ENCODE measurements at regions not wholly inside any gene's neighbourhood (a gene's known extent, or its start where the extent isn't known, plus 50 kb on each side); places are given as distances from the start of the nearest gene placed in this dataset.

DNA sequence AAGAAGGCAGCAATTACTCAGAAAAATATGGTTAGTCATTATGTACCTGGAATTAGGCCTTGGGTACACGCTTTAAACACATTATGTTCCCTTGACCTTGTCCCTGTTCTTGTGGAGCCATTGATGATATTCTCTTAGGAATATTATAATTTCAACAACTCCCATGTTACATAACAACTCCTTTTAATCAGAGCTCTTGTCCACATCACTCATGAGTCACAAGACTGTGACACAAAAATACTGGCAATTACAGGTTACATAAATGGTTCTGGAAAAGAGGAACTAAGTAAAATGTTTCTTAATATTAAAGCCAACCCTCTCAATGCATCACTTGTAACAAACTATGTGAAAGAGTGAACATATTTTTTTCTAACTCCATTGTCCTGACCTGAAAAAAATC lies 143.8 kb upstream of the PCLO start:
- Histone ChIP-seq H3K4me2 (ENCODE audit: low read length) (no peak overlapping the region), H3K4me3 (ENCODE audit: low read length) (no peak overlapping the region), H3K9me3 (ENCODE audit: low read length) (no peaks in the 10 kb centered on the region), H2AFZ (ENCODE audit: low read length) (no peak overlapping the region), H3K79me2 (ENCODE audit: low read length) (no peaks in the 10 kb centered on the region), H3K27ac (ENCODE audit: low read length) (no peak overlapping the region), H3K27me3 (ENCODE audit: low read length) (no peaks in the 10 kb centered on the region), H3F3A (ENCODE audit: low read length, unreplicated experiment) (no peaks in the 10 kb centered on the region), H3K4me1 (ENCODE audit: insufficient read depth, low read length) (peaks cover 2% of the 10 kb centered on the region; the same call in 1 of the 2 replicates), H3K9ac (ENCODE audit: low read length) (no peak overlapping the region), H3K36me3 (ENCODE audit: low read depth, low read length) (no peaks in the 10 kb centered on the region), H3K9me2 (replicated peaks; ENCODE audit: low read length) (no peaks in the 10 kb centered on the region), H4K20me1 (ENCODE audit: low read length) (no peaks in the 10 kb centered on the region)
- DNase-seq (peak; percentile 7), ATAC-seq (no peak)
- intact Hi-C loops (cut with micrococcal nuclease), result no loop called here
- ChIA-PET POLR2A (ENCODE audit: unreplicated experiment) (no interaction called here), CTCF (no interaction called here)
- no TSS peak for BruUV-seq (replicated peaks)
- TF ChIP-seq, protein P1, sequence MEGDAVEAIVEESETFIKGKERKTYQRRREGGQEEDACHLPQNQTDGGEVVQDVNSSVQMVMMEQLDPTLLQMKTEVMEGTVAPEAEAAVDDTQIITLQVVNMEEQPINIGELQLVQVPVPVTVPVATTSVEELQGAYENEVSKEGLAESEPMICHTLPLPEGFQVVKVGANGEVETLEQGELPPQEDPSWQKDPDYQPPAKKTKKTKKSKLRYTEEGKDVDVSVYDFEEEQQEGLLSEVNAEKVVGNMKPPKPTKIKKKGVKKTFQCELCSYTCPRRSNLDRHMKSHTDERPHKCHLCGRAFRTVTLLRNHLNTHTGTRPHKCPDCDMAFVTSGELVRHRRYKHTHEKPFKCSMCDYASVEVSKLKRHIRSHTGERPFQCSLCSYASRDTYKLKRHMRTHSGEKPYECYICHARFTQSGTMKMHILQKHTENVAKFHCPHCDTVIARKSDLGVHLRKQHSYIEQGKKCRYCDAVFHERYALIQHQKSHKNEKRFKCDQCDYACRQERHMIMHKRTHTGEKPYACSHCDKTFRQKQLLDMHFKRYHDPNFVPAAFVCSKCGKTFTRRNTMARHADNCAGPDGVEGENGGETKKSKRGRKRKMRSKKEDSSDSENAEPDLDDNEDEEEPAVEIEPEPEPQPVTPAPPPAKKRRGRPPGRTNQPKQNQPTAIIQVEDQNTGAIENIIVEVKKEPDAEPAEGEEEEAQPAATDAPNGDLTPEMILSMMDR (conservative IDR thresholded peaks at IDR 0.05; ENCODE audit: low read depth, low read length), result no peak
- no peak for TF ChIP-seq EZH2 (IDR thresholded peaks at IDR 0.05; ENCODE audit: low read length, unreplicated experiment)
- TF ChIP-seq EZH2phosphoT487 (IDR thresholded peaks at IDR 0.05; ENCODE audit: borderline replicate concordance, low read length), result no peak

DNA sequence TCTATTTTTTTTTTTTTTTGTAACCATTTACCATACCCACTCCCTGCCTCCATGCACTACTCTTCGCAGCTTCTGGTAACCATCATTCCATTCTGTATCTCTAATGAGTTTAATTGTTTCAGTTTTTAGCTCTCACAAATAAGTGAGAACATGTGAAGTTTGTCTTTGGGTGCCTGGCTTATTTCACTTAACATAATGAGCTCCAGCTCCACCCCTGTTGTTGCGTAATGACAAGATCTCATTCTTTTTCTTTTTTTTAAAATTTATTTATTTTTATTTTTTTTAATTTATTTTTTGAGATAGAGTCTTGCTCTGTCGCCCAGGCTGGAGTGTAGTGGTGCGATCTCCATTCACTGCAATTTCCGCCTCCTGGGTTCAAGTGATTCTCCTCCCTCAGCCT lies 142.3 kb upstream of the PCLO start:
- BruUV-seq (replicated peaks), result no TSS peak
- Histone ChIP-seq H3K9ac (ENCODE audit: low read length) (no peak overlapping the region), H3K27me3 (ENCODE audit: low read length) (no peaks in the 10 kb centered on the region), H4K20me1 (ENCODE audit: low read length) (no peaks in the 10 kb centered on the region), H3K4me3 (ENCODE audit: low read length) (no peak overlapping the region), H3K27ac (ENCODE audit: low read length) (no peak overlapping the region), H3K79me2 (ENCODE audit: low read length) (no peaks in the 10 kb centered on the region), H2AFZ (ENCODE audit: low read length) (no peak overlapping the region), H3K4me2 (ENCODE audit: low read length) (no peak overlapping the region), H3F3A (ENCODE audit: low read length, unreplicated experiment) (no peaks in the 10 kb centered on the region), H3K9me2 (replicated peaks; ENCODE audit: low read length) (no peaks in the 10 kb centered on the region), H3K9me3 (ENCODE audit: low read length) (no peaks in the 10 kb centered on the region), H3K36me3 (ENCODE audit: low read depth, low read length) (no peaks in the 10 kb centered on the region), H3K4me1 (ENCODE audit: insufficient read depth, low read length) (peaks cover 3% of the 10 kb centered on the region; the same call in 1 of the 2 replicates)
- POLR2A ChIA-PET (ENCODE audit: unreplicated experiment), result no interaction called here
- ATAC-seq (no peak), DNase-seq (no peak)
- no peak for TF ChIP-seq EZH2 (IDR thresholded peaks at IDR 0.05; ENCODE audit: low read length, unreplicated experiment)
- TF ChIP-seq, protein P1 (conservative IDR thresholded peaks at IDR 0.05; ENCODE audit: low read depth, low read length), result no peak
- no peak for TF ChIP-seq EZH2phosphoT487 (IDR thresholded peaks at IDR 0.05; ENCODE audit: borderline replicate concordance, low read length)
- CTCF ChIA-PET, result no interaction called here
- intact Hi-C loops (cut with micrococcal nuclease), result no loop called here

DNA sequence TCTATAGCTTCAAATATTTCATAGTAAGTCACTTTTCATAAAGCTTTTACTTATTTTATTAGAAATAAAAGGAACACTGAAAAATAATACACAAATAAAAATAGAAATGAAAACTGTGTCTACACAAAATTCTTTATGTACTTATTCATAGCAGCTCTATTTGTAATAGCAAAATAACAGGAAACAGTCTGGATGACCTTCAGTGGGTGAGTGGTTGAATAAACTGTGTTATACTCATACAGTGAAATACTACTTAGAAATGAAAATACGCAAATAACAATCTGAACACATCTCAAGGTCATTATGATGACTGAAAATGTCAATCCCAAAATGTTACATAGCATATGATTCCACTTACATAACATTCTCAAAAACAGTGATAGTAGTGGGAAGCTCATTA lies 138.7 kb upstream of the PCLO start:
- ChIA-PET POLR2A (ENCODE audit: unreplicated experiment) (no interaction called here), CTCF (no interaction called here)
- Histone ChIP-seq H3K9ac (ENCODE audit: low read length) (no peak overlapping the region), H3F3A (ENCODE audit: low read length, unreplicated experiment) (no peaks in the 10 kb centered on the region), H4K20me1 (ENCODE audit: low read length) (no peaks in the 10 kb centered on the region), H3K9me2 (replicated peaks; ENCODE audit: low read length) (no peaks in the 10 kb centered on the region), H3K4me1 (ENCODE audit: insufficient read depth, low read length) (peaks cover 3% of the 10 kb centered on the region; the same call in 1 of the 2 replicates), H3K4me3 (ENCODE audit: low read length) (no peak overlapping the region), H3K27me3 (ENCODE audit: low read length) (no peaks in the 10 kb centered on the region), H2AFZ (ENCODE audit: low read length) (no peak overlapping the region), H3K27ac (ENCODE audit: low read length) (no peak overlapping the region), H3K36me3 (ENCODE audit: low read depth, low read length) (no peaks in the 10 kb centered on the region), H3K9me3 (ENCODE audit: low read length) (no peaks in the 10 kb centered on the region), H3K79me2 (ENCODE audit: low read length) (no peaks in the 10 kb centered on the region), H3K4me2 (ENCODE audit: low read length) (no peak overlapping the region)
- ATAC-seq (peak; percentile 82), DNase-seq (peak; percentile 27)
- intact Hi-C loops (cut with micrococcal nuclease), result no loop called here
- no TSS peak for BruUV-seq (replicated peaks)
- TF ChIP-seq EZH2 (IDR thresholded peaks at IDR 0.05; ENCODE audit: low read length, unreplicated experiment) (no peak), EZH2phosphoT487 (IDR thresholded peaks at IDR 0.05; ENCODE audit: borderline replicate concordance, low read length) (no peak)
- TF ChIP-seq, protein P1 (conservative IDR thresholded peaks at IDR 0.05; ENCODE audit: low read depth, low read length), result no peak
